ENCODE measurements at regions not wholly inside any gene's neighbourhood (a gene's known extent, or its start where the extent isn't known, plus 50 kb on each side); places are given as distances from the start of the nearest gene placed in this dataset.

- DNase-seq, result no peak
Observed at GRCh38 chr14:29140016-29140415, 373.4 kb downstream of the FOXG1 start.

DNA sequence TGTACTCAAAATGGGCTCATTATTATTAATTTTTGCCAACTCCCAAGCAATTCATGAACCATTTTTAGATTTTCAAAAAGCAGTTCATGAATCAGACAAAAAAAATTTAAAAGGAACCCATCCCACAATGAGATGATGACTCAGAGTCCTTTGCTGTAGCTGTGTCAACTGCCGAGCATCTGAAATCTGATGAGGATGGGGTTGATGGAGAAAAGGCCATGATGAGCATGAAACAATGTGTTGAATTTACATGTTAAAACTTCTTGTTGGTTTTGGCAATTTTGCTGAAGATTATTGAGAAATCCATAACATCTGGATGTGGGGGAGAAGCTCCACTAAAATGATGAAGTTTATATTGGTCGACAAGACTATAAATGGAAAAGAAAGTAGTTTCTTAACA is 378.0 kb downstream of the FOXG1 start:
- no peak for DNase-seq

DNA sequence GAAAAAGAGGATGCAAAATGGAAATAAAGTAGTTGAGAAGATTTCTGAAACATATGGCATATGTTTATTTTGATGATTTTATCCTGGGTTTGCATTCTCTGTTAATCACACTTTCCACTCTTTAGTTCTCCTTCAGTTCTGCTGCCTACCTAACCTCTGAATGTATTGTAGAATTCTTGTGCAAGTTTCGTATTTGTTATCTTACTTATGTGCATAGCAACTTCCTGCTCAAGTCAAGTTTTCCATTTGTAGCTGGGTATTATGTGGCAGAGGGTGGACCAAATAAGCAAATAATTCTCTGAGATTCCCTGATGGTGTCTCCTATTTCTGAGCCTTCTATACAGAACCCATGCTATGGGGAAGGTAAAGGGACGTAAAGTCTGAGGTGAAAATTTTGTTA is 381.6 kb downstream of the FOXG1 start:
- no peak for DNase-seq

GRCh38 chr14:29149798-29150197 is 383.2 kb downstream of the FOXG1 start:
- DNase-seq, result no peak

GRCh38 chr14:29150659-29151058 is 384.1 kb downstream of the FOXG1 start:
- no peak for DNase-seq

DNA sequence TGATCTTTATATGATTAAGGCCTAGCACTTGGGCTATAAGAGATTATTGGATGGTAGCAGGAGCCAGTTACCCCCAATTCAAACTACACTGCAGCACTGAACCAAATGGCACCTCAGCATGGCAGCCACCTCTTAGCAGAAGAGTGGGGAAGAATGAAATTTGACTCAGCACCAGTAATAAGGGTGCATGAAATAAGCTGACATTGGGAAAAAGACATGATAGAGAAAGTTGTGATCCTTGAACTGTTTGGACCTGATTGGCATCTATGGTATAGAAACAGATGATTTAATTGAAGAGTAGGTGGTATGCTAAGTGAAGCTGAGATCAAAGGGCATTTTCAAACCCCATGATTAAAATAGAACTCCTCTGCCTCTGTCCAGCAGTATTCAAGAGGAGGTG is 389.5 kb downstream of the FOXG1 start:
- DNase-seq, result no peak

GRCh38 chr14:29161593-29161992 is 395.0 kb downstream of the FOXG1 start:
- no peak for DNase-seq

DNA sequence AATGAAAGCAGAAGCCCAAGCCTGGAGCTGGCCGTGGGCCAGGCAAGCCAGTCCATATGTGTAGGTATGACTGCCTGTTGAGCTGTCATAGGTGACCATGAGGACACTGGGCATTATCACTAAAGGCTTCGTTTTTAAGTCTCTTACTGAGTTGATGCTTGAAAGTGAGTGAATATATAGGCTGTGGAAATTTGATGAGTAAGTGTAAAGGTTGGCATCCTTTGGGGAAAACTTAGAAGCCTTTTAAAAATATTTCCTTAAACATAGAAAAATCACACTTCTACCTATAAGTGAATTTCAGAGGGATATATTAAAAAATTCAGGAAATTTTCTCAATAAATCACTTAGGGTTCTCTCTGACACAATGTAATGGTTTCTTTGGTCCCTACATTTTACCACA is 396.5 kb downstream of the FOXG1 start:
- DNase-seq, result no peak

DNA sequence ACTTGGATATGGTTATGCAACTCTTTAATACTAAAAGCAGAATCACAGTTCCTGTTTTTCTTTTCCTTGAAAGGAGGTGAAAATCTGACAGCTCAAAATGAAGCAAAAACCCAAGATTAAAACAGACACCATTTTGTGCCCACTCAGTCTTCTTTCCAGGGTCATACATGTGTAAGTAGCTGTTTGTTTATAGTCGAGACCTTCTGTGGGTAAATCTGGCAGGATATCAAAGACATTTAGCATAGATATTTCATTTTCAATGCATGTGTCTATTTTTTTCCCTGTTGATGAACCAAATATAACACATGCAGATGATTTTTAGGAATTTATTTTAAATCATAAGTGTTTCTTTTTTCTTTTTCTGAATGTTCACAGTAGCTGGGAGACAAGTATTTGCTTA is 398.8 kb downstream of the FOXG1 start:
- DNase-seq, result no peak

- no peak for DNase-seq
Observed at GRCh38 chr14:29166507-29166906, 399.9 kb downstream of the FOXG1 start.

- no peak for DNase-seq
Observed at GRCh38 chr14:29168149-29168548, 401.6 kb downstream of the FOXG1 start.

- DNase-seq, result no peak
Observed at GRCh38 chr14:29169408-29169807, 402.8 kb downstream of the FOXG1 start.

GRCh38 chr14:29175706-29176105 is 409.1 kb downstream of the FOXG1 start:
- DNase-seq, result no peak

GRCh38 chr14:29176876-29177275 is 410.3 kb downstream of the FOXG1 start:
- DNase-seq, result no peak

- no peak for DNase-seq
Observed at GRCh38 chr14:29178971-29179370, 412.4 kb downstream of the FOXG1 start.

GRCh38 chr14:29191092-29191491 is 424.5 kb downstream of the FOXG1 start:
- no peak for DNase-seq

- DNase-seq, result no peak
Observed at GRCh38 chr14:29197557-29197956, 431.0 kb downstream of the FOXG1 start.

DNA sequence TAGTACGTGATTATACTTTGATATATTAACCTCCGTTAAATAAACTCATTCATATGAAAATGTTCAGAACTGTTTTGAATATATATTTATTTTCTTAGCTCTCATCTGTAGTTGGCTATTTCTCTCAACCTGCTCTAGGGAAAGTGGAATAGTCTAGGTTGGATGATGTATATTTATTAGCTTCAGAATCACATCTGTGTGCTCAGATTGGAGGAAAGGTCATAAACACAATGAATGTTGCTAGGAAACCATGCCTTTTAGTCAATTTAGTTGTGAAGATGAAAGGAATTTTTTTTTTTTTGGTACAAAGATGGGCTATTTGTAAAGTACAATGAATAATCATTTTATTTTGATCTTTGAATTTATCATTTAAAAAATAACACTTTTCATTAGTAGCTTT is 439.1 kb downstream of the FOXG1 start:
- DNase-seq, result no peak

- no peak for DNase-seq
Observed at GRCh38 chr14:29215853-29216252, 449.3 kb downstream of the FOXG1 start.

DNA sequence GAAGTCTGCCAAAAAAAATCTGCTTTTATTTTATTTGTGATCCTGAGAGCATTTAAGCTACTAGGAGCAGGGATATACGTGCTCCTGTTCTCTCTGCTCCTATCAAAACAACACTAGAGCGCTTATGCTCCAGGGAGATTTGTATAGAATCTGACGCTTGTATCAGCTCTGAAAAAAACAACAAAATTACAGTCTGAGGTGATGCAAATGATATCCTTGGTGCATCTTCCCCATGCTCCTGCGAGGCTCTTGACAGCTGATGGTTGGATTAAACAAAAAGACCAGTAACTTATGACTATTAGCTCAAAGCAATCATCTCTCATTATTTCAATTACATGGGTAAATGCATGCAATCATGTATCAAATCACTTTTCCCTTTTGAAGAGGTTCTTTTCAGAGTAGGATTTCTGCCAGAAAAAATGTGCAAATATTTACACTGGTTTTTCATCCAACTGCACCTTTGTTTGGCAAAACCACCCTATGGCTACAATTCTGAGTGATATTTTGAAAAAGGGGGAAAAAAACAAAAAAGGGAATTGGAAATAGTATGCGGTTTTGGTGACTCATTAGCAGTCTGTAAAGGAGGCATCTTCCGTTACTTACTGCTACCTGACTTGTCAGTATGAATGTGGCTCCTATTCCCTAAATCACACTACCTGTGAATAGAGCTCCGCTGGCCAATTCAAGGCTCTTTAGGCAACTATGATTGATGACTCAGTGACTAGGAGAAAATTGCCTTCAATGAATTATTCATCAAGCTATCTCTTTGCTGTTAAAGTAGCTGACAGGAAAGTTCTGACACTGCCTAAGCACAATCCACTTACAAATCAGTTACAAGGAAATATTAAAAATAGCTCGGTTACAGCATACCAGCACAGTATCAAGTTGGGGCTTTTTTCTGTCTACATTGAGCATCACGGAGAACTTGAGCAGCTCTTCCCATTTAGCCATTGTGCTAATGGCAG is 450.0 kb downstream of the FOXG1 start:
- DNase-seq, result no peak

DNA sequence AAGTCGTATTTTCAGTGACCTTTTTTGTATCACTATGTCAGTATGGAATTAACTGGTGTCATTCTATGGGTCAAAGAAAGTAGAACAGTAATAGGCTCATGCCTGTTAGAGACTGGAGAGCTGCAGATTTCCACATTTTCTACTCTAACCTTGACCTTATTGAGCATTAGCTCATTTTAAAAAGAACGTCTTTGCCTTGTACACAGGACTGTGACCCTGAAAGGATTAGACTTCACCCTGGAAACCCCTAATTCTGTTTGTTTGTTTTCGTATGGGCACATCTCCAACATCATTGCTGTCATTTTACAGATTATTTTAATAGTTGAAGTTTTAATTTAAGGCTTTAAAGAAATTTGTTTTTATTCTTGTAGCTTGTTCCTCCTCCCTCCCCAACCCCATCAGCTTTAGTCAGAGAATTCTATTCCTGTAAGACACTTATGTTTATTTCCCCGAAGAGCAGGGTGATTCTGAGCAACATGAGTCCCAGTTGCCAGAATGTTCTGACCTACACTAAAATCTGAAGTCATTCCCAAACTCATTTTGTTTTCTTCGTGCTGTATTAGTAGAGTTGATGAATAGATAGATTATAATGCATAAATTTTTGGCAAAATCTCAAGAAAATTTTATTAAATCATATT is 451.3 kb downstream of the FOXG1 start:
- no peak for DNase-seq

DNA sequence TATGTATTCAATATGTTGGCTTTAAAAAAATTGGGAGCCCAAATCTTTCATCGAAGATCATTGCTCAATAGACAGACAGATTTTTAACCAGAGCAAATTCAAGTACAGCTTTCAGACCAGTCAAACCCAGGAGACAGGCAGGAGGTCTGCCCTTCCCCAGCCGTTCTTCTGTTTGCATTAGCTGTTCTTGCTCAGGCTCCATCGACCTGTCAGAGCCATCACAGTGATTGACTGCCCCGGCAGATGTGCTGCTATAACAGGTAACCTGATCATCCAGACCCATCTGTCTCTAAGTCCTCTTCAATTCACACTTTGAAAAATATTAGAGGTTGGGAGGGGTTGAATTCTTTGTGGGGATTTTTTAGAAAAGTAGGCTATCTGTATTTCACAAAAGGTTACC is 453.5 kb downstream of the FOXG1 start:
- DNase-seq, result no peak

GRCh38 chr14:29220566-29220965 is 454.0 kb downstream of the FOXG1 start:
- no peak for DNase-seq

DNA sequence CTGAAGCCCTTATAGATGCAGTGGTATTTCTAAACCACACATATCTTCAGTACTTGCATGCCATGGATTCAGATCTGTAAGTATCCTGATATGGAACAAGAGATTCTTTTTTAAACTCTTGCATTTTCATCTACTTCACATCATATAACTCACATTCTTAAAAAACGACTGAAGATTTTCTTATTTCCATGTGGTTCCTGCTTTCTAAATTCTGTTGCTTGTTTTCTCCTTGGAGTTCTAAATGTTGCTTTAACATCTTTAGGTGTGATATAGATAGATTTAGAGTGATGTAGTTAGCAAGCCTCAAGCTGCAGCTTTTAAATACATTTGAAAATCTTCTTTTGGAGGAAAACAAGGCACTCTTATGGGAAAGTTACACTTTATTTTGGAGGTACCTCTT is 455.4 kb downstream of the FOXG1 start:
- DNase-seq, result no peak

Data from stimulated activated CD4-positive, alpha-beta T cell treated with anti-CD3 and anti-CD28 coated beads, Interleukin-15, amount 100 ng/mL, for 24 hours (primary cell).